Stomach (tissue), 8 donors: ENCODE measurements at regions not wholly inside any gene's neighbourhood (a gene's known extent, or its start where the extent isn't known, plus 50 kb on each side); places are given as distances from the start of the nearest gene placed in this dataset.
A peak's percentile ranks its signal among the peaks of the same experiment; 100 is the strongest.

Experiments
- DNase-seq, 2 donors: peaks; one replicate each; pipeline versions ENCODE4 v3.0.0 to v3.0.0-alpha.2; 2013 to 2019
- H3K27ac ChIP-seq, 5 donors: fragments of 200-600 bp in 4 of 5; sonication (generic) in 4 of 5; one replicate each; pipeline ENCODE4 v1.5.1; 2013 to 2019; ENCODE audit warnings: mild to moderate bottlenecking in 1 of 5, moderate library complexity in 1 of 5
- H3K27me3 ChIP-seq, 3 donors: fragments of 200-600 bp; sonication (generic); one replicate each; pipeline ENCODE4 v1.5.1; 2017 to 2019; ENCODE audit warnings: mixed run types in 1 of 3
- H3K36me3 ChIP-seq, 4 donors: fragments of 200-600 bp; sonication (generic); 1 replicate in 3 of 4; 2 replicates in 1 of 4; pipeline ENCODE4 v1.5.1; 2016 to 2019
- H3K4me1 ChIP-seq, 4 donors: fragments of 200-600 bp; sonication (generic); one replicate each; pipeline ENCODE4 v1.5.1; 2016 to 2019
- H3K4me3 ChIP-seq, 4 donors: fragments of 200-600 bp; sonication (generic) in 3 of 4; one replicate each; pipeline ENCODE4 v1.5.1; 2016 to 2019; ENCODE audit warnings: mild to moderate bottlenecking in 1 of 4
- H3K9me3 ChIP-seq, 4 donors: fragments of 200-600 bp; sonication (generic); one replicate each; pipeline ENCODE4 v1.5.1; 2016 to 2019
- CTCF ChIP-seq, 7 experiments: fragments of 450-650 bp in 4 of 7; fragments of 200-600 bp in 3 of 7; sonication (generic) in 3 of 7; IDR thresholded peaks; one replicate each; pipeline ENCODE4 v1.5.1; 2016 to 2019; ENCODE audit warnings: antibody characterized with exemption in 7 of 7, control low read depth in 2 of 7, mild to moderate bottlenecking in 1 of 7
- EP300 ChIP-seq: sonication (generic); formaldehyde crosslinking; IDR thresholded peaks from one replicate; pipeline ENCODE4 v1.6.1; 2017; ENCODE audit warnings: antibody characterized with exemption
- POLR2A ChIP-seq, 4 donors: fragments of 450-650 bp; IDR thresholded peaks; one replicate each; pipeline ENCODE4 v1.6.1; 2016; ENCODE audit warnings: antibody characterized with exemption in 4 of 4, control low read depth in 2 of 4, mild to moderate bottlenecking in 1 of 4, moderate library complexity in 1 of 4
- POLR2AphosphoS5 ChIP-seq, 3 donors: sonication (generic); formaldehyde crosslinking; IDR thresholded peaks; one replicate each; pipeline ENCODE4 v1.6.1; 2016; ENCODE audit warnings: antibody characterized with exemption in 3 of 3
- WGBS, 5 donors: extraction: QIAGEN DNeasy Blood & Tissue Kit in 3 of 5; methylation state at CpG; one replicate each; pipeline versions ENCODE4 v1.1.5 to v1.1.7; 2013 to 2018; 5-methylcytosine and 5-hydroxymethylcytosine counted together
- intact Hi-C: fragments of 100-400 bp; cut with DNase I; formaldehyde crosslinking; loops from one replicate; pipeline ENCODE4 v1.15.1; 2023; ENCODE audit warnings: low total_unique reads
- donor health status: healthy with polysubstance abuse.
- donor health status: Bipolar disorder and iron deficiency.
- donor health status: healthy.

- H3K4me3 ChIP-seq, result no peak overlapping the region
- H3K4me1 ChIP-seq, result peaks cover 0 to 17% (median 7%) of the 10 kb centered on the region in 4 donors
- H3K27me3 ChIP-seq, result peaks cover 0 to 11% (median 0%) of the 10 kb centered on the region in 3 donors
- DNase-seq, result peak in 1 of 2 donors; percentile 25
- intact Hi-C loops, result no loop called here
- WGBS, 5 donors, result 89 to 96% (median 90%) methylated on average over 8 of the region's 8 CpGs
- TF ChIP-seq POLR2AphosphoS5 (IDR thresholded peaks at IDR 0.05) (no peak), CTCF (IDR thresholded peaks at IDR 0.05) (no peak), EP300 (no peak), POLR2A (IDR thresholded peaks at IDR 0.05) (no peak)
- no peaks in the 10 kb centered on the region for H3K36me3 ChIP-seq
- no peaks in the 10 kb centered on the region for H3K9me3 ChIP-seq
- peak overlapping the region in 1 of 5 donors; percentile 85 for H3K27ac ChIP-seq
Observed at GRCh38 chr7:155963356-155963755, 151.1 kb upstream of the SHH start.

GRCh38 chr7:155962968-155963300 lies 150.7 kb upstream of the SHH start:
- Histone ChIP-seq H3K27ac (peak overlapping the region in 3 of 5 donors; percentile 10 to 85 (median 73)), H3K36me3 (no peaks in the 10 kb centered on the region), H3K9me3 (no peaks in the 10 kb centered on the region), H3K27me3 (peaks cover 0 to 11% (median 0%) of the 10 kb centered on the region in 3 donors), H3K4me3 (no peak overlapping the region), H3K4me1 (peaks cover 0 to 17% (median 7%) of the 10 kb centered on the region in 4 donors)
- intact Hi-C loops, result no loop called here
- WGBS, 5 donors, result 91 to 97% (median 95%) methylated on average over 12 of the region's 12 CpGs
- peak in 1 of 2 donors; percentile 22 for DNase-seq
- TF ChIP-seq CTCF (IDR thresholded peaks at IDR 0.05) (no peak), POLR2AphosphoS5 (IDR thresholded peaks at IDR 0.05) (no peak), EP300 (no peak), POLR2A (IDR thresholded peaks at IDR 0.05) (no peak)

- Histone ChIP-seq H3K36me3 (no peaks in the 10 kb centered on the region), H3K27me3 (peaks cover 0 to 11% (median 0%) of the 10 kb centered on the region in 3 donors), H3K27ac (peak overlapping the region; percentile 58 to 85 (median 73)), H3K9me3 (no peaks in the 10 kb centered on the region), H3K4me1 (peaks cover 0 to 17% (median 7%) of the 10 kb centered on the region in 4 donors), H3K4me3 (no peak overlapping the region)
- TF ChIP-seq CTCF (IDR thresholded peaks at IDR 0.05) (no peak), POLR2AphosphoS5 (IDR thresholded peaks at IDR 0.05) (peak in 2 of 3 donors; percentile 28 to 30)
- DNase-seq, result peak; percentile 47 to 56
- 63 to 74% (median 65%) methylated on average over 13 of the region's 13 CpGs for WGBS, 5 donors
- intact Hi-C loops, result no loop called here
Observed at GRCh38 chr7:155962191-155962967, 150.1 kb upstream of the SHH start.

GRCh38 chr7:155961241-155962190 lies 149.3 kb upstream of the SHH start:
- TF ChIP-seq EP300 (no peak), POLR2A (IDR thresholded peaks at IDR 0.05) (no peak), POLR2AphosphoS5 (IDR thresholded peaks at IDR 0.05) (peak in 2 of 3 donors; percentile 42 to 69), CTCF (IDR thresholded peaks at IDR 0.05) (no peak)
- 36 to 51% (median 39%) methylated on average over 21 to 25 of the region's 25 CpGs for WGBS, 5 donors
- H3K4me1 ChIP-seq, result peaks cover 0 to 17% (median 7%) of the 10 kb centered on the region in 4 donors
- H3K36me3 ChIP-seq, result no peaks in the 10 kb centered on the region
- peaks cover 0 to 11% (median 0%) of the 10 kb centered on the region in 3 donors for H3K27me3 ChIP-seq
- no peaks in the 10 kb centered on the region for H3K9me3 ChIP-seq
- intact Hi-C loops, result no loop called here
- DNase-seq, result peak; percentile 50 to 71
- peak overlapping the region in 1 of 4 donors; percentile 9 for H3K4me3 ChIP-seq
- peak overlapping the region; percentile 58 to 85 (median 73) for H3K27ac ChIP-seq
